ENCODE measurements at regions not wholly inside any gene's neighbourhood (a gene's known extent, or its start where the extent isn't known, plus 50 kb on each side); places are given as distances from the start of the nearest gene placed in this dataset.

DNA sequence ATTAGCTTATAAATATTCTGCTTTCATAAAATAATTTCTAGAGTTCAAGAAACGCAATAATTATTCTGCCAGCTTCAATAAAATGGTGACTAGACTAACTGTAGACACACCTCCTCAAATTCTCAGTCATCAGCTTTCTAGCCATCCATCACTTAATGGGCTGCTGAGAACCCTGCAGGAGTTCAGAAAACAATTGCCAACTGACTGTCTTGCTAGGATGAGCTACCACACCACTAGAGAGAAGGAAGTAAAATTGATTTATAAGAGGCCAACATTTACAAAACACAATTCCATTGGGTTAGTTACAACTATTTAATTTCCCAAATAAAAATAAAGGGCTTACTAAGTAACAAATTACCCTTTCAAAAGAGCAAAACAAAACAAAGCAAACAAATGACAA lies 126.5 kb upstream of the PAPPA start:
- no peak overlapping the region for H3K4me2 ChIP-seq (ENCODE audit: low read depth, low read length, poor library complexity, severe bottlenecking)
- no peaks in the 10 kb centered on the region for H3K4me1 ChIP-seq (ENCODE audit: insufficient read depth, low read length, poor library complexity, severe bottlenecking)
- no peaks in the 10 kb centered on the region for H3K36me3 ChIP-seq (ENCODE audit: insufficient read depth, low read length)
- H3K9me2 ChIP-seq (replicated peaks; ENCODE audit: low read depth, low read length): no peaks in the 10 kb centered on the region
- no peak overlapping the region for H3K9ac ChIP-seq (ENCODE audit: low read depth, low read length, poor library complexity, severe bottlenecking)
- no peaks in the 10 kb centered on the region for H3K9me3 ChIP-seq (ENCODE audit: insufficient read depth, low read depth, low read length)
- no peaks in the 10 kb centered on the region for H3K27me3 ChIP-seq (ENCODE audit: insufficient read depth, low read length, poor library complexity, severe bottlenecking)
- no peaks in the 10 kb centered on the region for H3K79me2 ChIP-seq (ENCODE audit: insufficient read depth, low read length)
- no peaks in the 10 kb centered on the region for H4K20me1 ChIP-seq (ENCODE audit: insufficient read depth, low read length, poor library complexity, severe bottlenecking)
- no peaks in the 10 kb centered on the region for H3F3A ChIP-seq (ENCODE audit: low read depth)
- no peak overlapping the region for H2AFZ ChIP-seq (ENCODE audit: low read length)
- H3K4me3 ChIP-seq (ENCODE audit: low read length, poor library complexity, severe bottlenecking): no peak overlapping the region
- TF ChIP-seq, protein P1, sequence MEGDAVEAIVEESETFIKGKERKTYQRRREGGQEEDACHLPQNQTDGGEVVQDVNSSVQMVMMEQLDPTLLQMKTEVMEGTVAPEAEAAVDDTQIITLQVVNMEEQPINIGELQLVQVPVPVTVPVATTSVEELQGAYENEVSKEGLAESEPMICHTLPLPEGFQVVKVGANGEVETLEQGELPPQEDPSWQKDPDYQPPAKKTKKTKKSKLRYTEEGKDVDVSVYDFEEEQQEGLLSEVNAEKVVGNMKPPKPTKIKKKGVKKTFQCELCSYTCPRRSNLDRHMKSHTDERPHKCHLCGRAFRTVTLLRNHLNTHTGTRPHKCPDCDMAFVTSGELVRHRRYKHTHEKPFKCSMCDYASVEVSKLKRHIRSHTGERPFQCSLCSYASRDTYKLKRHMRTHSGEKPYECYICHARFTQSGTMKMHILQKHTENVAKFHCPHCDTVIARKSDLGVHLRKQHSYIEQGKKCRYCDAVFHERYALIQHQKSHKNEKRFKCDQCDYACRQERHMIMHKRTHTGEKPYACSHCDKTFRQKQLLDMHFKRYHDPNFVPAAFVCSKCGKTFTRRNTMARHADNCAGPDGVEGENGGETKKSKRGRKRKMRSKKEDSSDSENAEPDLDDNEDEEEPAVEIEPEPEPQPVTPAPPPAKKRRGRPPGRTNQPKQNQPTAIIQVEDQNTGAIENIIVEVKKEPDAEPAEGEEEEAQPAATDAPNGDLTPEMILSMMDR (conservative IDR thresholded peaks at IDR 0.05; ENCODE audit: low read length): no peak
- no peak for TF ChIP-seq EZH2phosphoT487 (IDR thresholded peaks at IDR 0.05; ENCODE audit: borderline replicate concordance)

DNA sequence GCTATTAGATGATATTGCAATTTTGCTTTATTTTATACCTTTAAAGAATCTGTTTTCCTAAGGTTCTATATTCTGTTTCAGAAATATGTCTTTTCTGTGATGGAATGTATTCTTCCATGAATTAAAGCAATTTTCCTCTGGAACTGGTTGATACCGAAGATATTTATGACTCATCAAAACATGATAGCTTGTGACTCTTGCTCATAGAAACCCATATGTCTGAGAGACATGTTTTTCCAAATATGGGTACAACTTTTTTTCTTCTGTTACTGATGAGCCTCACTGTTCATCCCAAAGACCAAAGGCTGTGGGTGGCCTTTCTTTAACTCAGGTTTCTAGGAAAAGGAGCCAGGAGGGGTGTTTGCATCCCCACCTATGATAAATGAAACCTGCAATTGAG lies 126.1 kb upstream of the PAPPA start:
- Histone ChIP-seq H2AFZ (ENCODE audit: low read length) (no peak overlapping the region), H3K9me2 (replicated peaks; ENCODE audit: low read depth, low read length) (no peaks in the 10 kb centered on the region), H3K79me2 (ENCODE audit: insufficient read depth, low read length) (no peaks in the 10 kb centered on the region), H3K9me3 (ENCODE audit: insufficient read depth, low read depth, low read length) (no peaks in the 10 kb centered on the region), H3K27me3 (ENCODE audit: insufficient read depth, low read length, poor library complexity, severe bottlenecking) (no peaks in the 10 kb centered on the region), H3K9ac (ENCODE audit: low read depth, low read length, poor library complexity, severe bottlenecking) (no peak overlapping the region), H3K4me1 (ENCODE audit: insufficient read depth, low read length, poor library complexity, severe bottlenecking) (no peaks in the 10 kb centered on the region), H3K36me3 (ENCODE audit: insufficient read depth, low read length) (no peaks in the 10 kb centered on the region), H3K4me3 (ENCODE audit: low read length, poor library complexity, severe bottlenecking) (no peak overlapping the region), H3K4me2 (ENCODE audit: low read depth, low read length, poor library complexity, severe bottlenecking) (no peak overlapping the region), H3F3A (ENCODE audit: low read depth) (no peaks in the 10 kb centered on the region), H4K20me1 (ENCODE audit: insufficient read depth, low read length, poor library complexity, severe bottlenecking) (no peaks in the 10 kb centered on the region)
- no peak for TF ChIP-seq EZH2phosphoT487 (IDR thresholded peaks at IDR 0.05; ENCODE audit: borderline replicate concordance)
- TF ChIP-seq, protein P1 (conservative IDR thresholded peaks at IDR 0.05; ENCODE audit: low read length): no peak

DNA sequence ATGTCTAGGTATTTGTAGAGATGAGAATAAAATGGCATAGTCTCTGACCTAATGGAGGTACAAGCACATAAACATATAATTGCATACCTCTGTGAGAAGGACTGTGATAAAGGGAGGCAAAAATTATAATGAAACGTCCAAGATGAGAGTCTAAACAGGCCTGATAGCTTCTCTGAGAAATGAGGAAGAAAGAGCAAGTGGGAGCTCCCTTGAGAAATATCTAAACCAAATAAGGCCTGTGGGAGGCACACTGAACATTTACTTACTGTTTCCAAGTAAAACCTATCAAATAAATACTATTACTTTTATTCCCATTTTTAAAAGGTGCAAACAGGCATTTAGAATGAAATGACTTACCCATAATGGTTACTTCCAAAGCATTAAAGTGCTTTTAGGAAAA lies 125.6 kb upstream of the PAPPA start:
- Histone ChIP-seq H3F3A (ENCODE audit: low read depth) (no peaks in the 10 kb centered on the region), H3K4me1 (ENCODE audit: insufficient read depth, low read length, poor library complexity, severe bottlenecking) (no peaks in the 10 kb centered on the region), H3K9ac (ENCODE audit: low read depth, low read length, poor library complexity, severe bottlenecking) (no peak overlapping the region), H3K36me3 (ENCODE audit: insufficient read depth, low read length) (no peaks in the 10 kb centered on the region), H3K9me3 (ENCODE audit: insufficient read depth, low read depth, low read length) (no peaks in the 10 kb centered on the region), H2AFZ (ENCODE audit: low read length) (no peak overlapping the region), H3K27me3 (ENCODE audit: insufficient read depth, low read length, poor library complexity, severe bottlenecking) (no peaks in the 10 kb centered on the region), H4K20me1 (ENCODE audit: insufficient read depth, low read length, poor library complexity, severe bottlenecking) (no peaks in the 10 kb centered on the region), H3K4me2 (ENCODE audit: low read depth, low read length, poor library complexity, severe bottlenecking) (no peak overlapping the region), H3K79me2 (ENCODE audit: insufficient read depth, low read length) (no peaks in the 10 kb centered on the region), H3K4me3 (ENCODE audit: low read length, poor library complexity, severe bottlenecking) (no peak overlapping the region), H3K9me2 (replicated peaks; ENCODE audit: low read depth, low read length) (no peaks in the 10 kb centered on the region)
- TF ChIP-seq EZH2phosphoT487 (IDR thresholded peaks at IDR 0.05; ENCODE audit: borderline replicate concordance): no peak
- TF ChIP-seq, protein P1 (conservative IDR thresholded peaks at IDR 0.05; ENCODE audit: low read length): no peak

Measured in Loucy (cell line).